Activated CD4-positive, alpha-beta T cell treated with anti-CD3 and anti-CD28 coated beads, Interleukin-2, Interleukin-6, amounts not matched to agents 100 ng/mL and 50 ng/mL, durations not matched to agents 16 hours and 8 hours (primary cell): ENCODE measurements at regions not wholly inside any gene's neighbourhood (a gene's known extent, or its start where the extent isn't known, plus 50 kb on each side); places are given as distances from the start of the nearest gene placed in this dataset.

Experiments used
- DNase-seq: peaks from one replicate; pipeline ENCODE4 v3.0.0-alpha.2; 2020

- no peak for DNase-seq
These were observed 523.2 kb upstream of the TENM4 start for GRCh38 chr11:79963856-79964645.

GRCh38 chr11:79960461-79960860 is 519.6 kb upstream of the TENM4 start:
- DNase-seq = no peak

GRCh38 chr11:79959318-79959717 is 518.5 kb upstream of the TENM4 start:
- DNase-seq = no peak

GRCh38 chr11:79957702-79958101 is 516.9 kb upstream of the TENM4 start:
- no peak for DNase-seq

- DNase-seq = no peak
These were observed 515.2 kb upstream of the TENM4 start for GRCh38 chr11:79956061-79956460.

- no peak for DNase-seq
These were observed 512.8 kb upstream of the TENM4 start for GRCh38 chr11:79953629-79954028.

GRCh38 chr11:79950741-79951140 is 509.9 kb upstream of the TENM4 start:
- no peak for DNase-seq

GRCh38 chr11:79950172-79950571 is 509.3 kb upstream of the TENM4 start:
- no peak for DNase-seq

GRCh38 chr11:79949574-79949973 is 508.7 kb upstream of the TENM4 start:
- no peak for DNase-seq

- DNase-seq = no peak
These were observed 501.8 kb upstream of the TENM4 start for GRCh38 chr11:79942646-79943045.

- no peak for DNase-seq
These were observed 501.3 kb upstream of the TENM4 start for GRCh38 chr11:79942090-79942489.

- DNase-seq = no peak
These were observed 500.3 kb upstream of the TENM4 start for GRCh38 chr11:79940974-79941735.

- DNase-seq = no peak
These were observed 499.3 kb upstream of the TENM4 start for GRCh38 chr11:79940165-79940564.

GRCh38 chr11:79939111-79939510 is 498.3 kb upstream of the TENM4 start:
- no peak for DNase-seq

- no peak for DNase-seq
These were observed 497.0 kb upstream of the TENM4 start for GRCh38 chr11:79937676-79938334.

- DNase-seq = no peak
These were observed 491.8 kb upstream of the TENM4 start for GRCh38 chr11:79932612-79933011.

- DNase-seq = no peak
These were observed 490.9 kb upstream of the TENM4 start for GRCh38 chr11:79931692-79932091.

GRCh38 chr11:79926707-79927106 is 485.9 kb upstream of the TENM4 start:
- no peak for DNase-seq

GRCh38 chr11:79925570-79925969 is 484.7 kb upstream of the TENM4 start:
- no peak for DNase-seq

- no peak for DNase-seq
These were observed 481.8 kb upstream of the TENM4 start for GRCh38 chr11:79922641-79923040.

GRCh38 chr11:79920480-79920879 is 479.6 kb upstream of the TENM4 start:
- no peak for DNase-seq

- no peak for DNase-seq
These were observed 478.5 kb upstream of the TENM4 start for GRCh38 chr11:79919350-79919749.

GRCh38 chr11:79918846-79919245 is 478.0 kb upstream of the TENM4 start:
- DNase-seq = no peak

GRCh38 chr11:79906164-79906563 is 465.3 kb upstream of the TENM4 start:
- DNase-seq = no peak
